ENCODE measurements at regions not wholly inside any gene's neighbourhood (a gene's known extent, or its start where the extent isn't known, plus 50 kb on each side); places are given as distances from the start of the nearest gene placed in this dataset.

- Histone ChIP-seq H3K27ac (ENCODE audit: low read depth, low read length) (no peak overlapping the region), H3K27me3 (ENCODE audit: control insufficient read depth, insufficient read depth, low read length) (no peaks in the 10 kb centered on the region), H3K36me3 (ENCODE audit: control insufficient read depth, insufficient read depth, low read length) (no peaks in the 10 kb centered on the region), H3K4me1 (ENCODE audit: control insufficient read depth, insufficient read depth, low read length) (peaks cover under 1% of the 10 kb centered on the region), H3K4me3 (ENCODE audit: low read length) (no peak overlapping the region), H3K9ac (ENCODE audit: low read length) (no peak overlapping the region)
Observed at GRCh38 chr16:85497622-85498314, 115.4 kb upstream of the GSE1 start.

GRCh38 chr16:85498607-85499006, 114.5 kb upstream of the GSE1 start:
- Histone ChIP-seq H3K4me1 (ENCODE audit: control insufficient read depth, insufficient read depth, low read length) (no peaks in the 10 kb centered on the region), H3K27me3 (ENCODE audit: control insufficient read depth, insufficient read depth, low read length) (no peaks in the 10 kb centered on the region), H3K4me3 (ENCODE audit: low read length) (no peak overlapping the region), H3K36me3 (ENCODE audit: control insufficient read depth, insufficient read depth, low read length) (no peaks in the 10 kb centered on the region), H3K9ac (ENCODE audit: low read length) (no peak overlapping the region), H3K27ac (ENCODE audit: low read depth, low read length) (no peak overlapping the region)

GRCh38 chr16:85500220-85500619, 112.9 kb upstream of the GSE1 start:
- Histone ChIP-seq H3K9ac (ENCODE audit: low read length) (no peak overlapping the region), H3K27me3 (ENCODE audit: control insufficient read depth, insufficient read depth, low read length) (no peaks in the 10 kb centered on the region), H3K4me3 (ENCODE audit: low read length) (no peak overlapping the region), H3K4me1 (ENCODE audit: control insufficient read depth, insufficient read depth, low read length) (no peaks in the 10 kb centered on the region), H3K27ac (ENCODE audit: low read depth, low read length) (no peak overlapping the region), H3K36me3 (ENCODE audit: control insufficient read depth, insufficient read depth, low read length) (no peaks in the 10 kb centered on the region)

- no peak overlapping the region for H3K4me3 ChIP-seq (ENCODE audit: low read length)
- no peaks in the 10 kb centered on the region for H3K27me3 ChIP-seq (ENCODE audit: control insufficient read depth, insufficient read depth, low read length)
- H3K4me1 ChIP-seq (ENCODE audit: control insufficient read depth, insufficient read depth, low read length): no peaks in the 10 kb centered on the region
- H3K36me3 ChIP-seq (ENCODE audit: control insufficient read depth, insufficient read depth, low read length): no peaks in the 10 kb centered on the region
- no peak overlapping the region for H3K9ac ChIP-seq (ENCODE audit: low read length)
- no peak overlapping the region for H3K27ac ChIP-seq (ENCODE audit: low read depth, low read length)
Observed at GRCh38 chr16:85501900-85502299, 111.2 kb upstream of the GSE1 start.

GRCh38 chr16:85502357-85502756, 110.8 kb upstream of the GSE1 start:
- no peak overlapping the region for H3K9ac ChIP-seq (ENCODE audit: low read length)
- H3K27me3 ChIP-seq (ENCODE audit: control insufficient read depth, insufficient read depth, low read length): no peaks in the 10 kb centered on the region

GRCh38 chr16:85503679-85504231, 109.4 kb upstream of the GSE1 start:
- Histone ChIP-seq H3K27me3 (ENCODE audit: control insufficient read depth, insufficient read depth, low read length) (no peaks in the 10 kb centered on the region), H3K27ac (ENCODE audit: low read depth, low read length) (no peak overlapping the region), H3K4me1 (ENCODE audit: control insufficient read depth, insufficient read depth, low read length) (no peaks in the 10 kb centered on the region), H3K4me3 (ENCODE audit: low read length) (no peak overlapping the region), H3K9ac (ENCODE audit: low read length) (no peak overlapping the region), H3K36me3 (ENCODE audit: control insufficient read depth, insufficient read depth, low read length) (no peaks in the 10 kb centered on the region)

More at GRCh38 chr16:85502357-85502756, 110.8 kb upstream of the GSE1 start:
- H3K27ac ChIP-seq (ENCODE audit: low read depth, low read length): no peak overlapping the region
- no peaks in the 10 kb centered on the region for H3K36me3 ChIP-seq (ENCODE audit: control insufficient read depth, insufficient read depth, low read length)
- no peaks in the 10 kb centered on the region for H3K4me1 ChIP-seq (ENCODE audit: control insufficient read depth, insufficient read depth, low read length)
- no peak overlapping the region for H3K4me3 ChIP-seq (ENCODE audit: low read length)

GRCh38 chr16:85504242-85504641, 108.9 kb upstream of the GSE1 start:
- H3K36me3 ChIP-seq (ENCODE audit: control insufficient read depth, insufficient read depth, low read length): no peaks in the 10 kb centered on the region
- no peak overlapping the region for H3K27ac ChIP-seq (ENCODE audit: low read depth, low read length)
- H3K27me3 ChIP-seq (ENCODE audit: control insufficient read depth, insufficient read depth, low read length): no peaks in the 10 kb centered on the region
- H3K9ac ChIP-seq (ENCODE audit: low read length): no peak overlapping the region
- H3K4me3 ChIP-seq (ENCODE audit: low read length): no peak overlapping the region
- no peaks in the 10 kb centered on the region for H3K4me1 ChIP-seq (ENCODE audit: control insufficient read depth, insufficient read depth, low read length)

GRCh38 chr16:85505794-85506634, 107.1 kb upstream of the GSE1 start:
- Histone ChIP-seq H3K9ac (ENCODE audit: low read length) (no peak overlapping the region), H3K27ac (ENCODE audit: low read depth, low read length) (no peak overlapping the region), H3K4me3 (ENCODE audit: low read length) (no peak overlapping the region), H3K36me3 (ENCODE audit: control insufficient read depth, insufficient read depth, low read length) (no peaks in the 10 kb centered on the region), H3K27me3 (ENCODE audit: control insufficient read depth, insufficient read depth, low read length) (no peaks in the 10 kb centered on the region), H3K4me1 (ENCODE audit: control insufficient read depth, insufficient read depth, low read length) (no peaks in the 10 kb centered on the region)

- H3K4me1 ChIP-seq (ENCODE audit: control insufficient read depth, insufficient read depth, low read length): no peaks in the 10 kb centered on the region
- no peaks in the 10 kb centered on the region for H3K27me3 ChIP-seq (ENCODE audit: control insufficient read depth, insufficient read depth, low read length)
- no peak overlapping the region for H3K4me3 ChIP-seq (ENCODE audit: low read length)
- no peak overlapping the region for H3K27ac ChIP-seq (ENCODE audit: low read depth, low read length)
- H3K36me3 ChIP-seq (ENCODE audit: control insufficient read depth, insufficient read depth, low read length): no peaks in the 10 kb centered on the region
- no peak overlapping the region for H3K9ac ChIP-seq (ENCODE audit: low read length)
Observed at GRCh38 chr16:85506635-85506911, 106.5 kb upstream of the GSE1 start.

GRCh38 chr16:85507342-85507741, 105.8 kb upstream of the GSE1 start:
- no peak overlapping the region for H3K27ac ChIP-seq (ENCODE audit: low read depth, low read length)
- H3K36me3 ChIP-seq (ENCODE audit: control insufficient read depth, insufficient read depth, low read length): no peaks in the 10 kb centered on the region
- no peak overlapping the region for H3K9ac ChIP-seq (ENCODE audit: low read length)
- H3K4me3 ChIP-seq (ENCODE audit: low read length): no peak overlapping the region
- no peaks in the 10 kb centered on the region for H3K27me3 ChIP-seq (ENCODE audit: control insufficient read depth, insufficient read depth, low read length)
- H3K4me1 ChIP-seq (ENCODE audit: control insufficient read depth, insufficient read depth, low read length): no peaks in the 10 kb centered on the region

GRCh38 chr16:85508388-85508787, 104.7 kb upstream of the GSE1 start:
- Histone ChIP-seq H3K27me3 (ENCODE audit: control insufficient read depth, insufficient read depth, low read length) (no peaks in the 10 kb centered on the region), H3K36me3 (ENCODE audit: control insufficient read depth, insufficient read depth, low read length) (no peaks in the 10 kb centered on the region), H3K4me1 (ENCODE audit: control insufficient read depth, insufficient read depth, low read length) (no peaks in the 10 kb centered on the region), H3K9ac (ENCODE audit: low read length) (no peak overlapping the region), H3K27ac (ENCODE audit: low read depth, low read length) (no peak overlapping the region), H3K4me3 (ENCODE audit: low read length) (no peak overlapping the region)

GRCh38 chr16:85508993-85509392, 104.1 kb upstream of the GSE1 start:
- no peak overlapping the region for H3K27ac ChIP-seq (ENCODE audit: low read depth, low read length)
- H3K4me1 ChIP-seq (ENCODE audit: control insufficient read depth, insufficient read depth, low read length): peaks cover 2% of the 10 kb centered on the region
- no peaks in the 10 kb centered on the region for H3K36me3 ChIP-seq (ENCODE audit: control insufficient read depth, insufficient read depth, low read length)
- no peak overlapping the region for H3K9ac ChIP-seq (ENCODE audit: low read length)
- no peaks in the 10 kb centered on the region for H3K27me3 ChIP-seq (ENCODE audit: control insufficient read depth, insufficient read depth, low read length)
- H3K4me3 ChIP-seq (ENCODE audit: low read length): no peak overlapping the region
